ENCODE measurements at regions not wholly inside any gene's neighbourhood (a gene's known extent, or its start where the extent isn't known, plus 50 kb on each side); places are given as distances from the start of the nearest gene placed in this dataset.

DNA sequence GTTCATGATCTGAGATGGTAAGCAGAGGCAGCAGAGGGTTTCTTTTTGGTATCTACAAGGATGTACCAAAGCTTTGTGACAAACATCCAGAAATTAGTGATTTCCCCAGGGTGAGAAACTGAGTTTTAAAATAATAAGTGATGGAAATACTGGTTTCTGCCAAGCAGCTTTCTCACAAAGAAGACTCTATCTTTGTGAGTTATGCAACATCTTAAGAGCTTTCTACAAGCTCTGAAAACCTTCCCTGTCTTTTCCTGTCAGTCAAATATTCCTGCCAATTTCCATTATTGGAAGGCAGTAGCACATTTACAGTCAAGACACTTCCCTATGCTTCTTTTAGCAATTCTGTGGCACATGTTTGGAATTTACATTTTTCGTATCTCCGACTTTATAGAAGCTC is 264.7 kb upstream of the SPTLC3 start:
- H2BK12ac ChIP-seq (ENCODE audit: insufficient read length, low read depth, low read length): no peak overlapping the region
- H2BK15ac ChIP-seq (ENCODE audit: low read depth, low read length): no peak overlapping the region
- H3K27ac ChIP-seq (ENCODE audit: insufficient read length, low read depth, low read length): no peak overlapping the region
- no peak overlapping the region for H4K91ac ChIP-seq (ENCODE audit: insufficient read length, low read depth, low read length)
- peaks cover 10% of the 10 kb centered on the region; the same call in 1 of the 2 replicates for H3K4me1 ChIP-seq (ENCODE audit: insufficient read depth, low read length)
- H3K79me2 ChIP-seq (ENCODE audit: insufficient read depth, low read length): no peaks in the 10 kb centered on the region
- no peaks in the 10 kb centered on the region for H3K9me3 Mint-ChIP-seq
- TF ChIP-seq CTCF (conservative IDR thresholded peaks at IDR 0.05): no peak
- H3K4me3 Mint-ChIP-seq: no peak overlapping the region
- H2AK5ac ChIP-seq (ENCODE audit: insufficient read length, low read length): no peak overlapping the region
- no peaks in the 10 kb centered on the region for H3K79me1 ChIP-seq (ENCODE audit: insufficient read depth, low read depth, low read length, poor library complexity, severe bottlenecking)
- no peak overlapping the region for H3K14ac ChIP-seq (ENCODE audit: insufficient read depth, low read length)
- no peak overlapping the region for H2AFZ ChIP-seq (ENCODE audit: low read length)
- H3K18ac ChIP-seq (ENCODE audit: insufficient read length, low read depth, low read length): no peak overlapping the region
- no peak for DNase-seq
- no peaks in the 10 kb centered on the region for H3K9me3 ChIP-seq (ENCODE audit: control insufficient read depth, low read depth, low read length)
- H4K5ac ChIP-seq (ENCODE audit: insufficient read length, low read depth, low read length): no peak overlapping the region
- no peak overlapping the region for H3K4ac ChIP-seq (ENCODE audit: low read depth, low read length)
- H2BK5ac ChIP-seq (ENCODE audit: insufficient read length, low read length): no peak overlapping the region
- no peak overlapping the region for H3K56ac ChIP-seq (ENCODE audit: insufficient read length, low read depth, low read length)
- H3K36me3 Mint-ChIP-seq (ENCODE audit: insufficient read depth in 1 of 3, low read depth in 3 of 3): no peaks in the 10 kb centered on the region; a peak in 1 of 7 replicates
- H2BK120ac ChIP-seq (ENCODE audit: low read depth, low read length, poor library complexity, severe bottlenecking): no peak overlapping the region
- no peak overlapping the region for H3T11ph ChIP-seq (ENCODE audit: low read length)
- no peaks in the 10 kb centered on the region for H3K27me3 Mint-ChIP-seq (ENCODE audit: low read depth)
- no peak overlapping the region for H3K27ac Mint-ChIP-seq
- no peak overlapping the region for H4K8ac ChIP-seq (replicated peaks; ENCODE audit: insufficient read length, low read depth, low read length)
- no peaks in the 10 kb centered on the region for H3K23me2 ChIP-seq (ENCODE audit: insufficient read length, low read depth, low read length, poor library complexity, severe bottlenecking)
- H4K20me1 ChIP-seq (ENCODE audit: control insufficient read depth, insufficient read depth, insufficient read length): no peaks in the 10 kb centered on the region
- H3K4me2 ChIP-seq (ENCODE audit: insufficient read depth, insufficient read length, low read length): no peak overlapping the region
- H3K4me1 Mint-ChIP-seq: peaks cover 14 to 18% of the 10 kb centered on the region in 2 experiments
- H3K9ac ChIP-seq (ENCODE audit: extremely low read depth, insufficient read length, low read length): no peak overlapping the region
- H3K27me3 ChIP-seq (ENCODE audit: insufficient read depth, low read length): no peaks in the 10 kb centered on the region
- WGBS (ENCODE audit: extremely low coverage, insufficient read length, low lambda C conversion rate): no CpG with 5 or more reads among the region's 2 CpGs
- H2BK20ac ChIP-seq (ENCODE audit: low read depth, low read length, poor library complexity, severe bottlenecking): no peak overlapping the region
- H3K23ac ChIP-seq (ENCODE audit: insufficient read length, low read depth, low read length): no peak overlapping the region
